K562 (cell line): ENCODE measurements at regions not wholly inside any gene's neighbourhood (a gene's known extent, or its start where the extent isn't known, plus 50 kb on each side); places are given as distances from the start of the nearest gene placed in this dataset.

ENCODE experiments used
- ATAC-seq: fragments of 200-7000 bp; cut with Tn5 transposase; 3 replicates; pipeline ENCODE4 v1.9.1; 2020; ENCODE audit warnings: moderate library complexity
- BruUV-seq: library from RNA; stranded (reverse); fragments of 400-500 nt; replicated peaks from 2 replicates; lab custom pipeline; 2021; lab: Mats Ljungman, UMichigan
- CTCF ChIA-PET: fragments of 300-600 bp; formaldehyde crosslinking; extraction: SDS; loops from one replicate; lab custom pipeline; 2021; ENCODE audit warnings: low intra/inter-chr PET ratio; lab: Yijun Ruan, JAX
- POLR2A ChIA-PET: fragments of 300-600, 350-650 bp; sonication (Branson Sonifier 250); formaldehyde crosslinking; extraction: SDS; loops from one replicate; lab custom pipeline; 2021; ENCODE audit warnings: antibody characterized with exemption, inconsistent platforms; lab: Yijun Ruan, JAX
- DNase-seq, 4 experiments: peaks; one replicate each; pipeline versions ENCODE4 v3.0.0 to v3.0.0-alpha.2; 2011 to 2018; ENCODE audit warnings: low spot score in 3 of 4, mixed read lengths in 3 of 4; ENCODE audit errors: extremely low read depth in 1 of 4
- FAIRE-seq: peaks from 2 replicates; lab custom pipeline; 2011; peaks lifted over from hg19 to GRCh38; lab: Jason Lieb, UNC
- H2AFZ ChIP-seq: 2 replicates; pipeline ENCODE4 v1.6.0; 2011; ENCODE audit warnings: low read depth, low read length, control low read depth, inconsistent platforms
- H3K27ac ChIP-seq: fragments of 200-600 bp; 3 replicates; pipeline ENCODE4 v1.8.0; 2011; ENCODE audit warnings: low read depth, mild to moderate bottlenecking, control low read depth, inconsistent platforms, low read length, moderate library complexity, mixed read lengths; ENCODE audit errors: extremely low read depth
- H3K27me3 ChIP-seq, 2 experiments: fragments of 300-600 bp in 1 of 2; 2 replicates in 1 of 2; 3 replicates in 1 of 2; pipeline versions ENCODE4 v1.6.0 to v1.8.0; 2011; ENCODE audit warnings: inconsistent platforms in 2 of 2, low read length in 2 of 2, mild to moderate bottlenecking in 1 of 2, mixed read lengths in 1 of 2, moderate library complexity in 1 of 2; ENCODE audit not compliant: control insufficient read depth in 2 of 2, insufficient read depth in 2 of 2
- H3K36me3 ChIP-seq: fragments of 300-600 bp; 3 replicates; pipeline ENCODE4 v1.8.0; 2011; ENCODE audit warnings: mild to moderate bottlenecking, low read length, inconsistent platforms; ENCODE audit not compliant: control insufficient read depth, insufficient read depth
- H3K4me1 ChIP-seq, 2 experiments: fragments of 200-600 bp in 1 of 2; replicated peaks in 1 of 2; 2 replicates in 1 of 2; 3 replicates in 1 of 2; pipeline versions ENCODE4 v1.5.1 to v1.8.0; 2011; ENCODE audit warnings: inconsistent platforms in 2 of 2, low read length in 2 of 2, mild to moderate bottlenecking in 1 of 2, mixed read lengths in 1 of 2, moderate library complexity in 1 of 2; ENCODE audit not compliant: control insufficient read depth in 2 of 2, insufficient read depth in 2 of 2
- H3K4me2 ChIP-seq: 2 replicates; pipeline ENCODE4 v1.6.1; 2011; ENCODE audit warnings: low read length, control low read depth, inconsistent platforms, mixed read lengths; ENCODE audit not compliant: insufficient read depth
- H3K4me3 ChIP-seq: fragments of 200-600 bp; sonication (generic), shearing (Covaris generic); 2 replicates; pipeline ENCODE4 v1.5.1; 2016; ENCODE audit warnings: control low read depth, inconsistent platforms
- H3K79me2 ChIP-seq: fragments of 200-600 bp; 3 replicates; pipeline ENCODE4 v1.8.0; 2011; ENCODE audit warnings: low read length, inconsistent platforms; ENCODE audit not compliant: control insufficient read depth, insufficient read depth
- H3K9ac ChIP-seq, 2 experiments: 2 replicates each; pipeline versions ENCODE4 v1.6.0 to v1.6.1; 2011; ENCODE audit warnings: low read depth in 2 of 2, low read length in 2 of 2, control low read depth in 1 of 2, inconsistent platforms in 1 of 2, mild to moderate bottlenecking in 1 of 2, mixed read lengths in 1 of 2; ENCODE audit not compliant: insufficient read depth in 1 of 2
- H3K9me1 ChIP-seq: one replicate; pipeline ENCODE4 v1.6.0; 2011; ENCODE audit warnings: inconsistent platforms, mild to moderate bottlenecking, low read length, moderate library complexity; ENCODE audit not compliant: control insufficient read depth, insufficient read depth
- H3K9me3 ChIP-seq: replicated peaks from 2 replicates; pipeline ENCODE4 v1.5.1; 2011; ENCODE audit warnings: low read depth, low read length, inconsistent platforms; ENCODE audit not compliant: control insufficient read depth, insufficient read depth
- H4K20me1 ChIP-seq: replicated peaks from 2 replicates; pipeline ENCODE4 v1.6.1; 2011; ENCODE audit warnings: low read length, inconsistent platforms, mixed read lengths; ENCODE audit not compliant: control insufficient read depth, insufficient read depth
- ARID3B ChIP-seq: fragments of 250-450 bp; sonication (Bioruptor Pico); IDR thresholded peaks from 2 replicates; pipeline ENCODE4 v1.4.0; 2020; ENCODE audit warnings: borderline replicate concordance
- HDAC3 ChIP-seq: fragments of 450-650 bp; IDR thresholded peaks from 2 replicates; pipeline ENCODE4 v1.6.1; 2018; ENCODE audit warnings: borderline replicate concordance, mild to moderate bottlenecking, moderate library complexity; ENCODE audit not compliant: partially characterized antibody
- HSF4 ChIP-seq: fragments of 250-450 bp; sonication (Bioruptor Pico); IDR thresholded peaks from 2 replicates; pipeline ENCODE4 v2.1.2; 2022; ENCODE audit warnings: mild to moderate bottlenecking, moderate library complexity, borderline replicate concordance
- KDM2B ChIP-seq: fragments of 250-450 bp; sonication (Bioruptor Pico); IDR thresholded peaks from 2 replicates; pipeline ENCODE4 v1.8.0; 2021; ENCODE audit warnings: mild to moderate bottlenecking, moderate library complexity
- ZFPM2 ChIP-seq: fragments of 250-450 bp; sonication (Bioruptor Pico); IDR thresholded peaks from 2 replicates; pipeline ENCODE4 v1.5.1; 2022; ENCODE audit warnings: mild to moderate bottlenecking
- ZNF224 ChIP-seq: sonication (generic); formaldehyde crosslinking; IDR thresholded peaks from 2 replicates; pipeline ENCODE4 v1.8.0; 2022; ENCODE audit warnings: mild to moderate bottlenecking, missing genetic modification reagents
- ZNF23 ChIP-seq: fragments of 250-450 bp; sonication (Bioruptor Pico); IDR thresholded peaks from 2 replicates; pipeline ENCODE4 v1.4.0; 2020; ENCODE audit warnings: mild to moderate bottlenecking
- ZZZ3 ChIP-seq: fragments of 450-650 bp; IDR thresholded peaks from 2 replicates; pipeline ENCODE4 v1.6.1; 2016; ENCODE audit warnings: antibody characterized with exemption, mild to moderate bottlenecking, moderate library complexity
- WGBS: fragments of 100-300 bp; shearing (Covaris generic); methylation state at CpG from one replicate; pipeline ENCODE4 v1.1.6; 2016; ENCODE audit warnings: low coverage, mixed read lengths; ENCODE audit not compliant: insufficient coverage; ENCODE audit errors: missing lambda C conversion rate; 5-methylcytosine and 5-hydroxymethylcytosine counted together
- in situ Hi-C: fragments of 300-500 bp; cut with MboI; formaldehyde crosslinking; loops from 4 replicates; pipeline ENCODE4 v1.15.0; 2018; ENCODE audit warnings: inconsistent platforms, mixed read lengths
- intact Hi-C: fragments of 100-400 bp; cut with micrococcal nuclease; formaldehyde crosslinking; loops from 2 replicates; pipeline ENCODE4 v1.14.2; 2022

DNA sequence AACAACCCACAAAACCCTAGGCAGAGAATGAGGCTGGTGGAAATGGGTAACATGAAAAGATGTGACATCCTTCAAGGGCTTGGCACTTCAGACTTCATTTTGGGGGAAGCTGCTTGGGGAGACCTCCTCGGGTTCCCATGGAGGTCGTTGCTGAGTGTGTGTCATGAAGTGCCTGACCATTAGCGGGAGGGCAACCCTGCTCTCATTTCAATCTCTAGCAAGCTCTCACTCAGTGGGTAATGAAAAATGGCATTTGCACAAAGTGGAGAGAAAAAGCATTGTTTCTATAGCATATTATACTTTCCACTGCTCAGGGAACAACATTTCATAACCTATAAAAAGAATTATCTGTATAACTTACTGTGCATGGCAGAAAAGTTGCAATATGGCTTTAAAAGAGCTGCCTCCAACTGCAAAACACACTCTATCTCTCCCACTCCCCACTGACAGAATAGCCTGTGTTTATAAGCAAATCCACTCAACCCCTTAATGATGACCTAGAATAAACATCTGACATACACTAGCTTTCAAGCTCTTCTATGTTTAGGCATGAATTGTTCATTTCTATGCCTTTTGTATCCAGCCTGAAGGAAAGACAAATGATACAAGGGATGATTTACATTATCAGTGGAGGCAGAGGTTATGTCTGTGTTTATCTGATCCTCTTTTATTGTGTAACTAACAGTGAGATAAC is 357.2 kb downstream of the ZSWIM6 start (continued):
- no peak for TF ChIP-seq ARID3B (CRISPR knock-in tag)
- TF ChIP-seq KDM2B, result no peak

DNA sequence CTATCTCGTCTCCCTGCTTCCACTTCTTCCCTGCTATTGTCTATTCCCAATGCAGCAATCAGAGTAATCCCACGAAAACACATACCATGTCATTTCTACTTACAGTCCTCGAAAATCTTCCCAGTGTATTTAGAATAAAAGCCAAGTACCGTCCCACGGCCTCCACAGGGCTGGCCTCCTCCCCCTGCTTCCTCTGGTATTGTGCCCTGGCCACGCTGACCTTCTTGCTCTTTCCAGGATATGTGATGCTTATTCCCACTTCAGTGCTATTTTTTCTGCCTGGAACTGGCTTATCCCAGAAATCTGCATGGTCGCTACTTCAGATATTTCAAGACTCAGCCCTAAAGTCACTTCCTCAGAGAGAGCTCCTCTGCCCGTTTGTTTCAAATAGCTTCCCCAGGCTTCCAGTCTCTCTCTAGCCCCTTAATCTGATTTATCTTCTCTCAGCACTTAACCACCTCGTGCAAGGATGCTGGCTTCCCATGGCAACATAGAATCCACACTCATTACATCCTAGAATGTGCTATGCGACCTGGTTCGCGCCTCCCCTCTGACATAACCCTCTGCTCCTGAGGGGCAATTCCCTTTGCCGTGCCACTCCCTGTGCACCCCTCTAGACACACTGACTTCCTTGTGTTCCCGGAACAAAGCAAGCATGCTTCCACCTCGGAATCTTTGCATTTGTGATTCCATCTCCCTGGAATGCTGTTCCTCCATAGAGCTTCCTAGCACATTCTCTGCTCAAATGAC is 365.9 kb downstream of the ZSWIM6 start:
- in situ Hi-C loops, result no loop called here
- intact Hi-C loops, result no loop called here
- H3K4me2 ChIP-seq, result no peak overlapping the region
- H3K9ac ChIP-seq, result no peak overlapping the region
- peaks cover 0 to 13% of the 10 kb centered on the region in 2 experiments; a peak in 2 of 5 replicates for H3K27me3 ChIP-seq
- no peaks in the 10 kb centered on the region for H3K79me2 ChIP-seq
- no peak overlapping the region for H3K4me3 ChIP-seq
- no peak for TF ChIP-seq ZNF23 (CRISPR knock-in tag)
- no peak for TF ChIP-seq ZNF224 (CRISPR knock-in tag)
- TF ChIP-seq ZZZ3, result no peak
- no peak for TF ChIP-seq ZFPM2 (CRISPR knock-in tag)
- no peak for TF ChIP-seq HSF4 (CRISPR knock-in tag)
- TF ChIP-seq HDAC3, result no peak
- FAIRE-seq (no peak), DNase-seq (no peak), ATAC-seq (no peak)
- ChIA-PET POLR2A (interaction anchor here (0.5 kb wide), 1 partner anchor 753 kb away, joined by 3 read pairs; the partner anchor contains the start of genes ERCC8 and NDUFAF2), CTCF (no interaction called here)
- no peaks in the 10 kb centered on the region for H3K9me1 ChIP-seq
- H3K4me1 ChIP-seq, result no peaks in the 10 kb centered on the region
- H3K9me3 ChIP-seq, result no peaks in the 10 kb centered on the region
- no TSS peak for BruUV-seq
- WGBS, result 0% methylated on average over 15 of the region's 15 CpGs
- no peak overlapping the region for H2AFZ ChIP-seq
- no peaks in the 10 kb centered on the region for H4K20me1 ChIP-seq
- H3K36me3 ChIP-seq, result no peaks in the 10 kb centered on the region
- H3K27ac ChIP-seq, result no peak overlapping the region
